GM19452 (cell line): ENCODE measurements at regions not wholly inside any gene's neighbourhood (a gene's known extent, or its start where the extent isn't known, plus 50 kb on each side); places are given as distances from the start of the nearest gene placed in this dataset.

ENCODE experiments used
- ATAC-seq: cut with Tn5 transposase; IDR thresholded peaks from one replicate; pipeline ENCODE4 v1.9.1; 2021; ENCODE audit not compliant: unreplicated experiment

GRCh38 chr5:164893071-164893470 lies 1387.7 kb downstream of the MAT2B start:
- ATAC-seq, result no peak

- ATAC-seq, result no peak
Observed at GRCh38 chr5:164898705-164899104, 1393.3 kb downstream of the MAT2B start.

- ATAC-seq, result no peak
Observed at GRCh38 chr5:164909673-164910072, 1404.3 kb downstream of the MAT2B start.

GRCh38 chr5:164921722-164922121 lies 1416.3 kb downstream of the MAT2B start:
- ATAC-seq, result no peak

GRCh38 chr5:164934039-164934438 lies 1428.6 kb downstream of the MAT2B start:
- no peak for ATAC-seq

GRCh38 chr5:164934561-164934960 lies 1429.1 kb downstream of the MAT2B start:
- no peak for ATAC-seq

- ATAC-seq, result no peak
Observed at GRCh38 chr5:164941132-164941531, 1435.7 kb downstream of the MAT2B start.

GRCh38 chr5:164950927-164951326 lies 1445.5 kb downstream of the MAT2B start:
- ATAC-seq, result no peak

- ATAC-seq, result no peak
Observed at GRCh38 chr5:164951570-164951969, 1446.2 kb downstream of the MAT2B start.

GRCh38 chr5:164958688-164959087 lies 1453.3 kb downstream of the MAT2B start:
- no peak for ATAC-seq

GRCh38 chr5:164959761-164960160 lies 1454.3 kb downstream of the MAT2B start:
- ATAC-seq, result no peak

GRCh38 chr5:164962329-164962961 lies 1457.0 kb downstream of the MAT2B start:
- no peak for ATAC-seq

- ATAC-seq, result no peak
Observed at GRCh38 chr5:164966611-164967010, 1461.2 kb downstream of the MAT2B start.

GRCh38 chr5:164967354-164967753 lies 1461.9 kb downstream of the MAT2B start:
- no peak for ATAC-seq

- no peak for ATAC-seq
Observed at GRCh38 chr5:164972973-164973372, 1467.6 kb downstream of the MAT2B start.

GRCh38 chr5:164975986-164976385 lies 1470.6 kb downstream of the MAT2B start:
- ATAC-seq, result no peak

GRCh38 chr5:164980480-164980879 lies 1475.1 kb downstream of the MAT2B start:
- no peak for ATAC-seq

- no peak for ATAC-seq
Observed at GRCh38 chr5:164998142-164998541, 1492.7 kb downstream of the MAT2B start.

- ATAC-seq, result no peak
Observed at GRCh38 chr5:164998590-164998989, 1493.2 kb downstream of the MAT2B start.

- no peak for ATAC-seq
Observed at GRCh38 chr5:165000479-165001190, 1495.2 kb downstream of the MAT2B start.

GRCh38 chr5:165003283-165003682 lies 1497.9 kb downstream of the MAT2B start:
- no peak for ATAC-seq

- ATAC-seq, result no peak
Observed at GRCh38 chr5:165004175-165004574, 1498.8 kb downstream of the MAT2B start.

- ATAC-seq, result no peak
Observed at GRCh38 chr5:165014439-165014838, 1509.0 kb downstream of the MAT2B start.
